ENCODE measurements at regions not wholly inside any gene's neighbourhood (a gene's known extent, or its start where the extent isn't known, plus 50 kb on each side); places are given as distances from the start of the nearest gene placed in this dataset.

DNA sequence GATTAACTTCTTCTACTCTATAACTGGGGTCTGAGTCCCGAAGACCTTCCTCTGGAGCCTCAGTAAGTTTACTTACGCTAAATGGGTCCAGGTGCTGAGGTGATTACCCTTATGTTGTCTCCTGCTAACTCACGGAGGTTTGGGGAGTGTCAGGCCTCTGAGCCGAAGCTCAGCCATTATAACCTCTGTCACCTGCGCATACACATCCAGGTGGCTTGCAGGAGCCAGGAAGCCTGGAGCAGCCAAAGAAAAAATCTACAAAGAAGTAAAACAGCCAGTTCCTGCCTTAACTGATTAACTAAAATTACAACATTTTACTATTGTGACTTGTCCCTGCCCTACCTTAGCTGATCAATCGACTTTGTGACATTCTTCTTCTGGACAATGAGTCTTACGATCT lies 350.7 kb downstream of the GLRX3 start:
- DNase-seq (ENCODE audit: low read depth in 2 of 2): no peak

DNA sequence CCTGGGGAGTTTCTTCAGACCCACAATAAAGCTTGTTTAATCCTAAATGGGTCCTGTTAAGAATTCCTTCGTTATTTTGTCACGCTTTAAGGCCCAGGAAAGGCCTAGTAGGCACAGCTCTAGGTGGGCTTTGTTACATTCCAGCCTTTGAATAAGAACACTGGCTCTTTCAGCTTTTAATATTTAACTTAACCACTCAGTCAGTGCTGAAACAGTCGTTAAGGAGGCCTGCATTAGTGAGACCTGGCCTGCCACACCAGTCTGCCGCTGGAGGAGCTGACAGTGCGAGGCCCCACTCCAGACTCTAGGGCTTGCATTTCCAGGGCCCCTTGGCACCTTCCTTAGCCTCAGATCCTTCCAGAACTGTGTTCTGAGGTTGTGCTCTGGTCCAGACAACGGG lies 351.4 kb downstream of the GLRX3 start:
- no peak for DNase-seq (ENCODE audit: low read depth in 2 of 2)

DNA sequence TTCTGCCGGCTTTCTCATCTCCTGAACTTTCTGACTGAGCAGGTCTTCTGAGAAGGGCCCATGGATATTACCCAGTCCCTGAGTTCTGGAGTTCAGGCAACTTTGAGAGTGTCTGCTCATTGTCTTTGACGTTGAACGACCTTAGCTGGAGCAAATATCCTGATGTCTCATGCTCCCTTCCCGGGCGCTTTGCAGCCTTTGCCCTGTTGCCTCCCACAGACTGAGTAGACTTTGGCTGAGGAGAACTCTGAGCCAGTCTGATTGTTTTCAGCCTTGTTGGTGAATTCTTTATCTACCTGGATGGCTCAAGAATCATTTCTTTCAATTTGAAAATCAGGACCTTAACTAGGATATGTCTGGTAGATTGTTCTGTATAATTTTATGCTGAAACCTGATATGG lies 353.7 kb downstream of the GLRX3 start:
- no peak for DNase-seq (ENCODE audit: low read depth in 2 of 2)

DNA sequence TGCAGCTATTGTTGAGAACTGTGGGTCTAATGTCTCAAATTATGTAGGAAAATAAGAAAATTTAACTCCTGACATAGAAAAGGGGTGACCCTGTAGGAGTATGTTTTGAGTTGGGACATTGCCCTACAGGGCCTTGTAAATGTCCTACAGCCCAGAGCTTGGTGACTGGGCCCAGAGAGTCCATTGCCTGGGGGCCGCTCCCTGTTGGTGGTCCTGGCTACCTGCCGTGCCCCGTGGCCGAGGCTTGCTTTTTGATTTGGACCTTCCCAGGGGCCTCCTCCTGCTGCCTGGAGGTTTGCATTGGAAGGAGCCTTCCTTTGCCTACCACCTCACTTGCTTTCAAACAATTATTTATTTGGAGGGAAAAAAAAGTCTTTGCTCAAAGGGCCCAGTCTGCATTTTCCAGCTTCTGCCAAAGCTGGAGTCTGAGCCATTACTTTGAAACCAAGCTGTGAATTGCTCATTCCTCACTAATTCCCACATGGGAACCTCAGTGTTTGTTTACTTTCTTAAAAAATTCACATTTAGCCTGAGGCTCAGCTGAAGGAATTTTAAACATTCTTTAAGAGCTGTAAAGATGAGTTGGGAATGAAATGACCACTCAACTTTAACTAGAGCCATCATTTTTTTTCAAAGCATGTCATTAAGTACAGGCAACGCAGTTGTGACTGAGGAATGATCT lies 355.0 kb downstream of the GLRX3 start:
- DNase-seq (ENCODE audit: low read depth in 2 of 2): no peak

DNA sequence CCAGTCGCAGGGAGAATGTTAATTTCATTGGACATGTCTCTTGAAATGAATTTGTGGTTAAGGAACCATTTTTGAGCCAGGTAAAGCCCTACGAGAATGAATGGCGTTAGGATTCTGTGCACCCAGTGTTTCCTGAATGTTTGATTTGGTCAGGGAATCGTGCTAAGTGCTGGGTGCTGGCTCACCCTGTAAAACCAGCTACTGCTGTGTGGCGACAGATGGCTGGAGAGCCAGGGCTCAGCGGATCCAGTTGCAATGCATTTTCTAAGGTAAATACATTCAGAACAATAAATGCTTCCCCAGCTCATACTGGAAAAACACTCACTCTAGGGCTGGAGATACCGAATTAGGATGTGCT lies 355.5 kb downstream of the GLRX3 start:
- no peak for DNase-seq (ENCODE audit: low read depth in 2 of 2)

DNA sequence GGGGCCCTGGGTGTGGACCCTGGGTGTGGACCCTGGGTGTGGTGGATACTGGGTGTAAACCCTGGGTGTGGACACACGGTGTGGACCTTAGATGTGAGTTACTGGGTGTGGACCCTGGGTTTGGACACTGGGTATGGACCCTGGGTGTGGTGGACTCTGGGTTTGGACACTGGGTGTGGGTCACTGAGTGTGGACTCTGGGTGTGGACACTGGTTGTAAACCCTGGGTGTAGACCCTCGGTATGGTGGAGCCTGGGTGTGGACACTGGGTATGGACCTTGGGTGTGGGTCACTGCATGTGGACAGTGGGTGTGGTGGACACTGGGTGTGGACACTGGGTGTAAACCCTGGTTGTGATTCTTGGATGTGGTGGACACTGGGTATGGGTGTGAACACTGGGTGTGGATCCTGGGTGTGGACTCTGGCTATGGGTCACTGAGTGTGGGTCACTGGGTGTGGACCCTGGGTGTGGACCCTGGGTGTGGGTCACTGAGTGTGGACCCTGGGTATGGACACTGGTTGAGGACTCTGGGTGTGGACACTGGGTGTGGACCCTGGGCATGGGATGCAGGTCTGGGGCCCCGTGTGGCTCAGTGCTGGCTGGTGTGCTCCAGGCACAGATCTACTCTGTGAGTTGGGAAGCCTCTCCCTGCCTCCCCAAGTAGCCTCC lies 356.2 kb downstream of the GLRX3 start:
- DNase-seq (ENCODE audit: low read depth in 2 of 2): no peak

DNA sequence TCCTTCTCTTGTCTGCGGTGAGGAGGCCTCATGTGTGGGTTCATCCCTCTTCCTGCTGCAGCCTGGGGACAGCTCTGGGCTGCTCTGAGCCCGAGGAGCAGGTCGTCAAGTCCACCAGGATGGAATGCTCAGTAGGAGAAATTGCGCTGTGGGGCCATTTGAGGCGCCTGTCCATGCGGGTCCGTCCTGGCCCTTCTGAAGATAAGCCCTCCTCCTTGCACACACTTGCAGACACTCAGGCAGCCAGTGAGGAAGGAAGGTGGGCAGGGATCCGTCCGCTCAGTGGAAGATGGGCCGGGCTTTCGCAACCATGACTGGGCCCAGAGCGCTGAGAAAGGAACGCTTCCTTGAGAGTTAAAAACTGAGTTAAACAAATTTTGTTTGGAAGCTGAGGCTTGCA lies 356.8 kb downstream of the GLRX3 start:
- no peak for DNase-seq (ENCODE audit: low read depth in 2 of 2)

DNA sequence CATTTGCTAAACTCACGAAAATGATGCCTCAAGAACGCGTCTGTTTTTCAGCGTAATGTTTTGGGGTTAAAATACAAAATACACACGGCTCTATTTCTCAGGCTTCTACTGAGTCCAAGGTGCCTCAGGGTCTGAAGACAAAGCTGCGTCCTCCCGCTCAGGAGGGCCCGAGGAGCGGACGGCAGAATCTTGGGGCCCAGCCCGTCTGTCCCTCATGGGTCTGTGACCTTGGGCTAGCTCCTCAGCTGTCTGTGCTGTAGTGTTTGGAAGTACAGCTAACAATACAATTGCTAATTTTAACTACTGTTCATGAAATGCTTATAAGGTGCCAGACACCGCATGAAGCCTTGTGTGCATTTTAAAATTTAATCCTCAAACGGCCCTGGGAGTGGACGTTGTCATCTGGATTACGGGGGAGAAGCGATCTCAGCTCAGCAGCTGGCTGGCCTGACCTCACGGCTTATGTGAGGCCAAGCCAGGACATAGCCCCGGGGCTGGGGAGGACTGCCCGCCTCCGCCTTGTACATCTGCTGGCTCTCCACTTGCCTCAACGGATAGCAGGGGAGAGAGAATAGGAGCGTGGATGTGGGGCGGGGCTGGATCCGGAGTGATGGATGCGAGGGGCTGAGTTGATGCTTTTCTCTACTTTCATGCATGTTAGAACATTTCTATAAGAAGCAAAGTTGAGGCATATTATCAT lies 357.4 kb downstream of the GLRX3 start:
- no peak for DNase-seq (ENCODE audit: low read depth in 2 of 2)

DNA sequence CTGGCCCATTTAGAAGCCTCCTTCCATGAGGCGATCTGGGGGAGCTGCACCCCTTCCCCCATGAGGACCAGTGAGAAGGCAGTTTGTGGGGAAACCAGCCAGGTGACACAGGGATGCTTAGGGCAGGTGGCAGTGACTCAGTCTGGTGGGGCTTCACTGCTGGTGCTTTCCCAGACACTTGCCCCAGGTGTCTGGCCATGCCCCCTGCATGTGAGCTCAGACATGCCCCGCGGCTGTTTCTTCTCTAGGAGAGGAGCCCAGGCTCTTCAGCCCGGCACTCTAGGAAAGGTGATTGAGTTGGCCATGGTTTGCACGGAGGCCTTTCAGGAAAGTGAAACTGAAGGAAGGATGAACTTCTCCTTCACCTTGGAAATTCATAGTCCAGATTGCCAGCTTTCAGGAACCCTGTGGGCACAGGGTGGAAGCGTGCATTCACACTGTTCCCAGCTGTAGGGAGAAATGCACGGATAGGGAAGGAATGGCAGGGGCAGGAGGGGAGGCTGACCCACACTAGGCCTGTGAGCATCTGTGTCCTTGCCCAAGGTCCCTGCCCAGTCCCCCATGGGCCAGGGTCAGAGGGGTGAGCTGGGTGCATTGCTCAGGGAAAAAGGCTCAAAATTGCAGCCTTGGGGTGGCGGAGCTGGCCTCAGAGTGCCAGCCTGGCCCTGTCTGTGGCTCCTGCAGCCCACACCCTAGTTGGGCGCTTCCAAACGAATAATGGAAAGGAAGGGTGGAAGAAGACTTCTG lies 359.1 kb downstream of the GLRX3 start:
- no peak for DNase-seq (ENCODE audit: low read depth in 2 of 2)

DNA sequence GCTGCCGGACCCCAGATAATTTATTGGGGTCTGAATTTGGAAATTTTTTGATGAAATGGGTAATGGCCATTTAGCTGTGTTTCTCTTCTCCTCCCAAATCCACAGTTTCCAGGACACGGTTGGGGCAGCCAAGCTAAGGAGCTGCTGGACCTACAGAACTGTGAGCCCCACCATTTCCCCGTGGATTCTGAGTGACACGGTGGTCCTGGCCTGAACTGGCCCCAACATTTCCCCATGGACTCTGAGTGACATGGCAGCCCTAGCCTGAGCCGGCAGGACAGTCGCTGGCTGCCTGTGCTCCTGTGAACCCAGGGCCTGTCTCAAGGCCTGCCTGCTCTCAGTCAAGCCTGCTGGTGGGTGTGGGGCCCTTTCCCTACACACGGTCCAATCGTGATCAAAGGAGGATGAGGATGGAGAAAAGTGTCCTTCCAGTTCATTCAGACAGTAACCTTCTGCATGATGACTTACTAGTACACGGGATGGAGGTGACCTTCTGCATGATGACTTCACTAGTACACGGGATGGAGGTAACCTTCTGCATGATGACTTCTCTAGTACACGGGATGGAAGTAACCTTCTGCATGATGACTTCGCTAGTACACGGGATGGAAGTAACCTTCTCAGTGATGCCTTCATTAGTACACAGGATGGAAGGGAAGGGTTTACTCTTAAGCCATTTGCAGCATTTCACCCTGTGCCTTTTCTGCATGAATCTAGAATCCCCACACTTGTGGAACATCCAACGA lies 359.9 kb downstream of the GLRX3 start:
- no peak for DNase-seq (ENCODE audit: low read depth in 2 of 2)

DNA sequence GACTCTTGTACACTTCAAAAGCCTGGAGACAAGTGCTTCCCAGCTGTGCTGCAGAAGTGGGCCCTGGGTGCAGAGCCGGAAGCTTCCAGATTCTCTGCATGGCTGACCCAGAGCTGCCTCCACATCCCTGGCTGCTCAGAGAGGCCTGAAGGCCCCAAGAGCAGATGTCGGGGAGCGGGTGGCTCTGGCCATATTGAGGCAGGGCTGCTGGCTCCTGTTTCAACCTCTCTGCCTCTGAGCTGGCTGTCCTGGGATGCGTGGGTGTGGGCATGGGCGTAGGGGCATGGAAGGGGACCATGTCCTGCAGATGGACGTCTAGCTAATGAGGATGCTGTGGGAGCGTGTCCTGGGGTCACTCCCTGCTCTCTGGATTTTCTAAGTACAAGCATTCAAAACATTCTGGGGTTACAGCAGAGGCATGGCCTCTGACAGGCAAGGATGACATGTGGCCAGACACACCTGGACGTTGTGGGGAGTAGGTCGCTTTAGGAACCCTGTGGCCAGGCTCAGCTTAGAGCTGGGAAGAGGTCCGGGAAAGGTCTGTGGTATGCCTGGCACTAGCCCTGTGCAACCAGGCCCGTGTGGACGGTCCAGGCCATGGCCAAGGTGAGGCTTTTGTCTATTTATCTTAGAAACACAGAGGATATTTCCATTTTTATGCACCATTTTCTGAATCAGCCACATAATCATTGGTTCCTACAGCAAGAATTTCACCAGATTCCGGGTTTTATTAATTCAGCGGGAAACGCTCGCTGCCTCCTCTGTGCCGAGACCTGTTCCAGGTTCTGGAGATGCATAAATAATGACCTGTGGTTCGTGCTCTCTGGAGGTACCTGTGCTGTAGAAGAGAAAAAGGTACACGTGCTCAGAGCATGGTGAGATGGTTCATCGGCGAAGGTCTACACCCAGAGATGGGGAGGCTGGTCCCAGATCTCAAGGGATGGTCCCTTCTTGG lies 361.1 kb downstream of the GLRX3 start:
- no peak for DNase-seq (ENCODE audit: low read depth in 2 of 2)

DNA sequence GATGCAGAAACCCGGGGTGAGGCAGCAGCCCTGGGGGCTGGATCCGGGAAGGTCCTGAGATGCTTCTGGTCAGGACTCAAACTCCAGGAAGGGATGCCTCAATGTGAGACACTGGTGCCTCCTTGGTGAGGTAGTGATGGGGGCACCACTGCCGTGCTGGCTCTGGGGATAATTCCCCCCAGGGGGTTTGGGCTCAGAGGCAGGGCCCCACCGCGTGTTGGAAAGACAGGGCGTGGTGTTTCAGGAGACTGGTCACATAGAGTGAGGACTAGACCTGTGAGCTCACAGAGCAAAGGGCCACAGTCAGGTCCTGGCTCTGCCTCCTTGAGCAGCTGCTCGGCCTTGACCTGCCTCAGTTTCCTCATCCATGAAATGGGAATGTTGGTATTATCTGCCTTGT lies 361.9 kb downstream of the GLRX3 start:
- DNase-seq (ENCODE audit: low read depth in 2 of 2): no peak

DNA sequence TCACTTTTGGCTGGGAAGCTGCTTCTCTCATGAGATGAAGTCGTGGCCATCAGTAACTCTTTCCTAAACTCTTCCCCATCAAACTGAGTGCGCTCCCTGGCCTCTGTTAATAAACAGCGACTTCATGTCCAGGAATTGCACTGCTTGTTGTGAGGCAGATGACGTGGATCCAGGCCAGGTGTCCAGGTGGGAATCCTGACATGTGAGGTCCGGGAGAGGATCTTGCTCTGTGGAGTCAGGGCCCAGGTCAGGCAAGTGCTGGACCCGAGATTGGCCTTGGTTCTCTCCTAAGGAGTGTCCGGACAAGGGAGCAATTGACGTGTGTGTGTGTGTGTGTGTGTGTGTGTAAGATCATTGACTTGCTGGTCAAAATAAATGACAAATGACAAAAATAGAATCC lies 362.7 kb downstream of the GLRX3 start:
- no peak for DNase-seq (ENCODE audit: low read depth in 2 of 2)

DNA sequence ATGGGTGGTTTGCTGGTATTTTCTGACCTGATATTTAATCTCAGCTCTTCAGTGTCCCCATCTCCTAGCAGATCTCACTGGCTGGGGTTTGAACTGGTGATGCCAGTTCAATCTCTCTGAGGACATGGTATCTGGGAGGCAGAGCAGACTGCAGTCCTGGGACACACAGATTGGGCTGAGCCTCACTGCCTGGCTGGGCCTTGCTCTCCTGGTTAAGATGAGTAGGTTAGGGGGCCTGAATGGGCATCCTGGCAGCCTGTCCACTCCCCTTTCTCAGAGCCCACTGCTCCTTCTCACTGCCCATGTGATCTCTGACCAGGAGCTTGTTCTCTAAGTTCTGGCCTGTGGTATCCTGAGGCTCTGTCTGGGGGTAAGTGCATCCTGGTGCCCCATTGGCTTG lies 363.4 kb downstream of the GLRX3 start:
- DNase-seq (ENCODE audit: low read depth in 2 of 2): no peak

DNA sequence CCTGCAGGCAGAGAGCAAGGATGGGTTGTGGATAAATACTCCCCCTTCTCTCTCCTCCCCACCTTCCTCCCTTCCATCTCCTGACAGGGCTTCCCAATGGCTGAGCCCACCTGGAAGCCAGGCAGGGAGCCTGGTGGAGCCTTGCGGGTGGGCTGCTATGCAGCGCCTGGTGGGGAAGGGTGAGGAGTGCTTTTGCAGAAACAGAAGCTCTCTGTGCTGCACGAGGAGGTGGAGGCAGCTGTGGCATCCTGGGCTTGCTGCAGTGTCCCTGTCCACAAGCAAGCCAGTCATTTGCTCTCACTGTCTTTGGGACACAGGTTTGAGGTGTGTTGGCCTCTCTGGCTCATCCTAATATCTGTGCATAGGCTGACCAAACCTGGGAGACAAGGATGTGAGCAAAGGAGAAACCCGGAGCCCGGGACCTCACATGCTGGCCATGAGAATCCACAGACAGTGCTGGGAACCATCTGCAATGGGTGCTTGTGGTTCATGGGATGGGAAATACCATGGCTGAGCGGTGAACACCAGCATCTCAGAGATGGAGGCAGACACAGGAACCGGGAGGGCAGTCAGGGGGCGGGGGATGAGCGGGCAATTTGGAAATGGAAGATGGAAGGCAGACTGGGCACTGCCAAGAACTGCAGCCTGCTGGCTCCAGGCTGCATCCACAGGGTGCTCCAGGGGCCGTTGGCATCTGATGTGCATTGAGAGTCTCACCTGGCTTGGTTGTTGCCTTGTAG lies 364.2 kb downstream of the GLRX3 start:
- DNase-seq (ENCODE audit: low read depth in 2 of 2): no peak

DNA sequence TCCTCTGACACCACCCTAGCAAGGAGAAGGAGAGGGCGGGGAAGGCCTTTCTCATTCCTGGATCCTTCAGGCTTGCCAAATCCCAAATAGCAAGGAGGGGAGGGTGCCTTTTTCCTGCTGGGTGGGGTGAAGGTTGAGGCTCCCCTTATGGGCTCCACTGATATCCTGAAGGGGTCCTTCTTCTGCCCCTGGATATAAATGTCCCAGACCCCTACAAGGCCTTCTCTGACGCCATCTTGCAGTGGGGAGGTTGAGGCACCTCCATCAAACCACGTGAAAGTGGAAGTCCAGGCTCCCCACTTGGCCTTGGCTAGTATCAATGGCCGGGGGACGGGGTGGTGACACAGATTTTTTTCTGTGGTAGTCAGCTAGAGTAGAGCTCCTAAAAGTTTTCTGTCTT lies 371.3 kb downstream of the GLRX3 start:
- DNase-seq (ENCODE audit: low read depth in 2 of 2): no peak

DNA sequence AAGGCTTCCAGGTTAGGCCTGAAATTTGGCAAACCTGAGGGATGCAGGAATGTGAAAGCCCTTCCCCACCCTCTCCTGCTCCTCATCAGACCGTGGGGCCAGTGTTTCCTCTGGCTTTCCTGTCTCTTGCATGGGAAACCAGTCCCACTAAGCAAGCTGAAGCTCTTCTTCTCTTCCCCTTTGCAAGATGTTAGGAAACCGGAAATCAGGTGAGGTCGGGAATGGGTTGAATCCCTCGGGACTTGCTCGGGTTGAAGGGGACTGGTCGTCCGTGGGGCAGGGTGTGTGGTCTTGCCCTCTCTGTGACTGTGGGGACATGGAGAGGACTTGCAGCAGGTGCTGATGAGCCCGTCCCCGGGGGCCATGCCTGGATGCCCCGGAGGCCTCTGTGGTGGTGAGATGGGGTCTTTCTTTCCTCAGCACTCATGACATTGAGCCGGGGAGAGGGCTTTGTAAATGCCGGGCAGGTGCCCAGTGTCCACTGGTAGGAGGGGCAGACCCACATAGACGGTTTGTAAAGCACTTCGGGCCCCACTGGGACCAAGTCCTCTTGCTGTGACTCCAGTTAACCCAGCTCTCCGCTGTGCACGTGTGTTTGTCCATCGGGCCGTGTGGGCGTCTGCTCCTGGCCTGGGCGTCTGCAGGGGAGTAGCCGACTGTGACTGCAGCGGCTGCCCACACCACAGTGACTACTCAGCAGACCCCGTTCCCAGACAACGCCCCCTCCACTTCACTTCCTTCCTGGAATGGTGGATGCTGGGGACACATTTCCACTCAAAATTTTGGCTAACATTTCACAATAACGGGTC lies 373.9 kb downstream of the GLRX3 start:
- no peak for DNase-seq (ENCODE audit: low read depth in 2 of 2)

DNA sequence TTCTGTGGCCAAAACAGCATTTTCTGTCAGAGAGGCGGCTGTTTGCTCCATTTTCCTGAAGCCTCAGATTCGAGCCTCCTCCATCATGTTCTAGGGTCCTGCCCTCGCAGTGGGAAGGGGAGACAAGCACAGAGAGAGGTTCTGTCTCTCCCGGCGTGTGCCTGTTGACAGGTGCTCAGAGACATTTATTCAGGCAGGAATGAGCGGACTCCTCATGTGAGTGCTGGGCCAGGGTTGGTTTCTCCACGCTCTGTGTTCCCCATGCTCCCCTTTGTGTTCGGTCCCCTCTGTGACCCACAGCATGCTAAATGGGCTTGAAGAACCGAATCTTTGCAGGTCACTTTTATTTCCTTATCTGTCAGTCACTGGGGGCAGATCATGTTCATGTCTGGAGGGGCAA lies 374.6 kb downstream of the GLRX3 start:
- DNase-seq (ENCODE audit: low read depth in 2 of 2): no peak

DNA sequence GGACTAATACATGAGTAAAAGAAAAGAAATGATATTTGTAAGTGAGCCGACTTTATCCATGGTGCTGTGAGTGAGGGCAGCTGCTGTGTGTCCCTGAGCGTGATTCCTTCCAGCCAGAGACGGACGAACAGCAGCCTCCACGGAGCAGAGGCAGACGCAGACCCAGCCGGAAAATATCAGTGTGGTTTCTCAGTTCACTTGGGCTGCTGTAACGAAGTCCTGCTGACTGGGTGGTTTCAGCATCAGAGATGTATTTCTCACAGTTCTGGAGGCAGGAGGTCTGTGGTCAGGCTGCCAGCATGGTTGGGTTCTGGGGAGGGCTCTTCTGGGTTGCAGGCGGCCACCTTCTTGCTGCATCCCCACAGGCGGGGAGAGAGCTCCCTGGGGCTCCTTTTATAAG lies 375.6 kb downstream of the GLRX3 start:
- DNase-seq (ENCODE audit: low read depth in 2 of 2): no peak

Measured in fibroblast of skin of left quadriceps (primary cell).